ENCODE measurements at regions not wholly inside any gene's neighbourhood (a gene's known extent, or its start where the extent isn't known, plus 50 kb on each side); places are given as distances from the start of the nearest gene placed in this dataset.

DNA sequence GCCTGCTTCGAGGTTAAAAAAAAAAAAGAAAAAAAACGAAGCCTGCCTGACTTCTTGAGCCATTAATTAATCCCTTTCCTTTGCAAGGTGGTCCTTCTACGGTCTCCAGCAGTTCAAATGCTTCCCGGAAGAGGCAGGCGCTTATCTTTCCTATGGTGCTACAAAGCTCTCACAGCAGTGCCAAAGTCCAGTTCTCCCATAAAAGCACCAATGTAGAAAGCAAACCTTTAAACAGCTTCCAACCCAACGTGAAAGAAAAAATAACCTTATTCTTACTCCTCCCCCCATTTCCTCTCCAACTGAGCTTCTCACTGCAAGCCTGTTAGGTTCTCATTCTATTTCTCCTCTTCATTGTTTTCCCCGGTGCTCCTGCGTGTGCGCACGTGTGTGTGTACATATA, 317.4 kb upstream of the SOX11 start:
- H3K27me3 ChIP-seq (ENCODE audit: insufficient read depth, low read length): no peaks in the 10 kb centered on the region
- H3K9ac ChIP-seq (ENCODE audit: low read depth, low read length): no peak overlapping the region
- H3K9me3 ChIP-seq (ENCODE audit: insufficient read depth, low read depth, low read length): no peaks in the 10 kb centered on the region
- H3K4me3 ChIP-seq (ENCODE audit: low read length): no peak overlapping the region
- peaks cover 37% of the 10 kb centered on the region for H3K4me1 ChIP-seq (ENCODE audit: insufficient read depth, low read length)
- no peaks in the 10 kb centered on the region for H3K36me3 ChIP-seq (ENCODE audit: insufficient read depth, low read length)
- 75% methylated on average over 10 of the region's 10 CpGs for WGBS
- no peak overlapping the region for H3K27ac ChIP-seq (ENCODE audit: low read depth, low read length)

GRCh38 chr2:5377323-5377722, 314.9 kb upstream of the SOX11 start:
- 95% methylated on average over 2 of the region's 2 CpGs for WGBS

GRCh38 chr2:5379811-5380210, 312.4 kb upstream of the SOX11 start:
- H3K36me3 ChIP-seq (ENCODE audit: insufficient read depth, low read length): no peaks in the 10 kb centered on the region
- H3K4me1 ChIP-seq (ENCODE audit: insufficient read depth, low read length): peaks cover 5% of the 10 kb centered on the region
- H3K27ac ChIP-seq (ENCODE audit: low read depth, low read length): no peak overlapping the region
- H3K9me3 ChIP-seq (ENCODE audit: insufficient read depth, low read depth, low read length): no peaks in the 10 kb centered on the region
- no peaks in the 10 kb centered on the region for H3K27me3 ChIP-seq (ENCODE audit: insufficient read depth, low read length)
- WGBS: no CpG with 5 or more reads among the region's 1 CpG
- no peak overlapping the region for H3K4me3 ChIP-seq (ENCODE audit: low read length)
- H3K9ac ChIP-seq (ENCODE audit: low read depth, low read length): no peak overlapping the region

More at GRCh38 chr2:5377323-5377722, 314.9 kb upstream of the SOX11 start:
- H3K27me3 ChIP-seq (ENCODE audit: insufficient read depth, low read length): no peaks in the 10 kb centered on the region
- H3K9me3 ChIP-seq (ENCODE audit: insufficient read depth, low read depth, low read length): no peaks in the 10 kb centered on the region
- H3K27ac ChIP-seq (ENCODE audit: low read depth, low read length): no peak overlapping the region
- H3K36me3 ChIP-seq (ENCODE audit: insufficient read depth, low read length): no peaks in the 10 kb centered on the region
- no peak overlapping the region for H3K9ac ChIP-seq (ENCODE audit: low read depth, low read length)
- H3K4me1 ChIP-seq (ENCODE audit: insufficient read depth, low read length): peaks cover 28% of the 10 kb centered on the region
- no peak overlapping the region for H3K4me3 ChIP-seq (ENCODE audit: low read length)

- Histone ChIP-seq H3K9ac (ENCODE audit: low read depth, low read length) (no peak overlapping the region), H3K9me3 (ENCODE audit: insufficient read depth, low read depth, low read length) (no peaks in the 10 kb centered on the region), H3K27me3 (ENCODE audit: insufficient read depth, low read length) (no peaks in the 10 kb centered on the region), H3K27ac (ENCODE audit: low read depth, low read length) (no peak overlapping the region), H3K4me1 (ENCODE audit: insufficient read depth, low read length) (no peaks in the 10 kb centered on the region), H3K36me3 (ENCODE audit: insufficient read depth, low read length) (no peaks in the 10 kb centered on the region), H3K4me3 (ENCODE audit: low read length) (no peak overlapping the region)
- WGBS: 95% methylated on average over 3 of the region's 3 CpGs
Observed at GRCh38 chr2:5385596-5385995, 306.6 kb upstream of the SOX11 start.

DNA sequence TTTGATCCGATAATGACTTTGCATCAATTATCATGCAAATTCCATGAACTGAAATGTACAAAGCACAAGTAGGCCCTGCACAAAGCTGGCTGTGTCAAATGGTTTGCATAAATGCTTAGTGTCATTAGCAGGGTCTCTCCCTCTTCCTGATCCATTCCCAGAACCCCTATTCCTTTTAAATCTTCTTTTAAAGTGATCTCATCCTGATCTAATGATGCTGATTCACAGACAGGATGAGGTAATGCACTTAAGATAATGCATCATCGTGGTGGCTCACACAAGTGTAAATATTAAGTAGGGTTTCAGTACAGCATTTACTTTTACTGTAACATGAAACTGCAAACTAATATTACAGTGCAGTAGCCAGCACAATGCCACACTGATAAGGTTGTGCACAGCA, 304.8 kb upstream of the SOX11 start:
- Histone ChIP-seq H3K9ac (ENCODE audit: low read depth, low read length) (no peak overlapping the region), H3K4me1 (ENCODE audit: insufficient read depth, low read length) (no peaks in the 10 kb centered on the region), H3K4me3 (ENCODE audit: low read length) (no peak overlapping the region), H3K27ac (ENCODE audit: low read depth, low read length) (no peak overlapping the region), H3K9me3 (ENCODE audit: insufficient read depth, low read depth, low read length) (no peaks in the 10 kb centered on the region), H3K36me3 (ENCODE audit: insufficient read depth, low read length) (no peaks in the 10 kb centered on the region), H3K27me3 (ENCODE audit: insufficient read depth, low read length) (no peaks in the 10 kb centered on the region)
- 91% methylated on average over 2 of the region's 2 CpGs for WGBS

DNA sequence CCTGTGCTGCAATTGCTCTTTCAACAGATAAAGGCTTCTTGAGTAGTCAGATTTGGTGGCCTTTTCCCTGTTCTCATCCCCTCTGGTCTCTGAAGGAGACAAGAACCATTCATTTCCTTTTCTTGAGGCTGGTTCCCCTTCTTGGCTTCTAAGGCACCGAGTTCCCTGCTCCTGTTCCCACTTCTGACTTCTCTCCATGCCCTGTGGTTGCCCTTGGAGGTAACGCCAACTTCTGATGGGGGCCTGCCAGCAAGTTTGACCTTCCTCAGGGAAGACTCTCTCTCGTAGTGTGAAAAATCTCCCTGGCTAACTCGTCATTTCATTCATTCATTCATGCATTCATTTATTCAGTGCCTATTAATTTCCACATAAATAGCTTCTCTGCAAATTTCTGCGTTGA, 302.4 kb upstream of the SOX11 start:
- WGBS: 96% methylated on average over 5 of the region's 5 CpGs
- no peak overlapping the region for H3K27ac ChIP-seq (ENCODE audit: low read depth, low read length)
- H3K36me3 ChIP-seq (ENCODE audit: insufficient read depth, low read length): no peaks in the 10 kb centered on the region
- H3K4me1 ChIP-seq (ENCODE audit: insufficient read depth, low read length): 0 out of 2 replicates have a peak, but pooled peaks cover 6% of the 10 kb centered on the region
- H3K4me3 ChIP-seq (ENCODE audit: low read length): no peak overlapping the region
- H3K9me3 ChIP-seq (ENCODE audit: insufficient read depth, low read depth, low read length): no peaks in the 10 kb centered on the region
- no peak overlapping the region for H3K9ac ChIP-seq (ENCODE audit: low read depth, low read length)
- H3K27me3 ChIP-seq (ENCODE audit: insufficient read depth, low read length): no peaks in the 10 kb centered on the region

- no peaks in the 10 kb centered on the region for H3K27me3 ChIP-seq (ENCODE audit: insufficient read depth, low read length)
- 0 out of 2 replicates have a peak, but pooled peaks cover 6% of the 10 kb centered on the region for H3K4me1 ChIP-seq (ENCODE audit: insufficient read depth, low read length)
- no peaks in the 10 kb centered on the region for H3K9me3 ChIP-seq (ENCODE audit: insufficient read depth, low read depth, low read length)
- no peak overlapping the region for H3K27ac ChIP-seq (ENCODE audit: low read depth, low read length)
- H3K36me3 ChIP-seq (ENCODE audit: insufficient read depth, low read length): no peaks in the 10 kb centered on the region
- H3K9ac ChIP-seq (ENCODE audit: low read depth, low read length): no peak overlapping the region
- H3K4me3 ChIP-seq (ENCODE audit: low read length): no peak overlapping the region
- 96% methylated on average over 5 of the region's 5 CpGs for WGBS
Observed at GRCh38 chr2:5391362-5391761, 300.8 kb upstream of the SOX11 start.

DNA sequence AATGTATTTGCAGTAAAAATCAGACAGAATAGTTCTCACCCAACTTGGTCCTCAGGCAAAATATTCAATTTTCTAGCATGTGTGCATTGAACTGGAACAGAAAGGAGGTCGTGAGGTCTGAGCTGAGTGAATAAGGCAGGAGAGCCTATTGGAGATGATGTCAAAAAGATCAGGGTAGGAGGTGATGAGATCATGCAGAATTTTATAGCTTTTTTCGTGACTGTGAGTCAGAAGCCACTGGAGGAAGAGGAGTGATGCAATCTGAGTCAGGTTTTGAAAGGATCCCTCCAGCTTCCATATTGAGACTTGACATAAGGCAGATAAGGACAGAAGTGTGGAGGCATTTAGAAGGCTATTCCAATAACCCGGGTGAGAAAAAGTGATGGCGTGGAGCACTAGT, 299.5 kb upstream of the SOX11 start:
- H3K4me3 ChIP-seq (ENCODE audit: low read length): no peak overlapping the region
- 0 out of 2 replicates have a peak, but pooled peaks cover 6% of the 10 kb centered on the region for H3K4me1 ChIP-seq (ENCODE audit: insufficient read depth, low read length)
- H3K9ac ChIP-seq (ENCODE audit: low read depth, low read length): no peak overlapping the region
- WGBS: 94% methylated on average over 4 of the region's 4 CpGs
- H3K9me3 ChIP-seq (ENCODE audit: insufficient read depth, low read depth, low read length): no peaks in the 10 kb centered on the region
- H3K27ac ChIP-seq (ENCODE audit: low read depth, low read length): no peak overlapping the region
- H3K36me3 ChIP-seq (ENCODE audit: insufficient read depth, low read length): no peaks in the 10 kb centered on the region
- no peaks in the 10 kb centered on the region for H3K27me3 ChIP-seq (ENCODE audit: insufficient read depth, low read length)

- no peak overlapping the region for H3K4me3 ChIP-seq (ENCODE audit: low read length)
- H3K4me1 ChIP-seq (ENCODE audit: insufficient read depth, low read length): 0 out of 2 replicates have a peak, but pooled peaks cover 6% of the 10 kb centered on the region
- H3K9me3 ChIP-seq (ENCODE audit: insufficient read depth, low read depth, low read length): no peaks in the 10 kb centered on the region
- H3K36me3 ChIP-seq (ENCODE audit: insufficient read depth, low read length): no peaks in the 10 kb centered on the region
- H3K27ac ChIP-seq (ENCODE audit: low read depth, low read length): no peak overlapping the region
- no peaks in the 10 kb centered on the region for H3K27me3 ChIP-seq (ENCODE audit: insufficient read depth, low read length)
- H3K9ac ChIP-seq (ENCODE audit: low read depth, low read length): no peak overlapping the region
- 99% methylated on average over 2 of the region's 2 CpGs for WGBS
Observed at GRCh38 chr2:5393474-5393873, 298.7 kb upstream of the SOX11 start.

- Histone ChIP-seq H3K9me3 (ENCODE audit: insufficient read depth, low read depth, low read length) (no peaks in the 10 kb centered on the region), H3K27ac (ENCODE audit: low read depth, low read length) (no peak overlapping the region), H3K27me3 (ENCODE audit: insufficient read depth, low read length) (no peaks in the 10 kb centered on the region), H3K36me3 (ENCODE audit: insufficient read depth, low read length) (no peaks in the 10 kb centered on the region), H3K4me1 (ENCODE audit: insufficient read depth, low read length) (0 out of 2 replicates have a peak, but pooled peaks cover 6% of the 10 kb centered on the region), H3K4me3 (ENCODE audit: low read length) (no peak overlapping the region), H3K9ac (ENCODE audit: low read depth, low read length) (no peak overlapping the region)
- 89% methylated on average over 5 of the region's 5 CpGs for WGBS
Observed at GRCh38 chr2:5394223-5394622, 298.0 kb upstream of the SOX11 start.

DNA sequence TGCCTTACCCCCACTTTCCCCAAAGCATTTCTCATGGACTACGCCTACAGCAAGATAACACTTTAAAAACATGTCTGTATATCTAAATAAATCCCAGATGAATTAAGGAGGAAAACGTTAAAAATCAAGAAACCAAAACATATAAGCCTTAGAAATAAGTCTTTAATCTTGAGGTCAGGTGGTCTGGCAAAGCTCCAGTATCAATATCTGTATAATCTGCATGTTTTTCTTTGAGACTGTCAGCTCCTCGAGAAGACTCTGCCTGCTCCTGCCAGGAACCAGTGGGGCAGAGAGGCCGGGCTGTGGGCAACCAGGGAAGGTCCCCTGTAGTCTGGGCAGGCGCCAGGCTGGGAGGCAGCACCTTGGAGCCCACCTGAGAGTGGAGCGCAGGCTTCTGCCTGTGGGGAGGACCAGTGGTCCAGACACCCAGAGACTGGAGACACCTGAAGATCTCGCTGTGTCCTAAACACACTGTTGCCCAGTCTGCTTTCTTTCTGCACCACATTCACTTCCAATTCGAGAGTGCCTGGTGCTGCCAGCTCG, 291.0 kb upstream of the SOX11 start:
- H3K27ac ChIP-seq (ENCODE audit: low read depth, low read length): no peak overlapping the region
- no peaks in the 10 kb centered on the region for H3K27me3 ChIP-seq (ENCODE audit: insufficient read depth, low read length)
- no peaks in the 10 kb centered on the region for H3K9me3 ChIP-seq (ENCODE audit: insufficient read depth, low read depth, low read length)
- no peak overlapping the region for H3K4me3 ChIP-seq (ENCODE audit: low read length)
- WGBS: 96% methylated on average over 8 of the region's 9 CpGs
- H3K4me1 ChIP-seq (ENCODE audit: insufficient read depth, low read length): no peaks in the 10 kb centered on the region
- H3K36me3 ChIP-seq (ENCODE audit: insufficient read depth, low read length): no peaks in the 10 kb centered on the region
- H3K9ac ChIP-seq (ENCODE audit: low read depth, low read length): no peak overlapping the region

DNA sequence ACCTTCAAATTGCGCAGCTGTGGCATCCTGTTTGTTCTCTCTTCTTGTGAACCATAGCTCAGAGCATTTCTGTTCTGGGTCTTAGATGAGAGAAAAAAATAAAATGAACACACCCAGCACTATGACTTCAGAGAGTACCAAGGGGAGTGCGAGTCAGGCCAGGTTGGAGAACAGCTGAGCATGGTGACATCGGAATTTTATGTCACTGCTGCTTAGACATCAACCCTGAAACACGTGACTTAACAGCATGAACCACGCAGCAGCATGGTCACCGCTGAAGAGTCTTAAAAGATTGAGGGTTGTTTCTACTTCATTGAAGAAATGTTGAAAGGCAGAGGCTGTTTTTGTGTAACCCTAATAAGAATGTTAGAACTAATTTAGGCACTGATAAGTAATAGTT, 288.8 kb upstream of the SOX11 start:
- Histone ChIP-seq H3K27me3 (ENCODE audit: insufficient read depth, low read length) (no peaks in the 10 kb centered on the region), H3K9ac (ENCODE audit: low read depth, low read length) (no peak overlapping the region), H3K36me3 (ENCODE audit: insufficient read depth, low read length) (no peaks in the 10 kb centered on the region), H3K27ac (ENCODE audit: low read depth, low read length) (no peak overlapping the region), H3K4me3 (ENCODE audit: low read length) (no peak overlapping the region), H3K4me1 (ENCODE audit: insufficient read depth, low read length) (no peaks in the 10 kb centered on the region), H3K9me3 (ENCODE audit: insufficient read depth, low read depth, low read length) (no peaks in the 10 kb centered on the region)
- WGBS: 96% methylated on average over 6 of the region's 6 CpGs

All from HUES64 (cell line).